Fibroblast of skin of left biceps (primary cell): ENCODE measurements at regions not wholly inside any gene's neighbourhood (a gene's known extent, or its start where the extent isn't known, plus 50 kb on each side); places are given as distances from the start of the nearest gene placed in this dataset.
A peak's percentile ranks its signal among the peaks of the same experiment; 100 is the strongest.
"Not testable (repeated sequence)": the region's sequence is repeated elsewhere in the genome, so short reads cannot be mapped to it uniquely, and the experiment has no call there.

ENCODE experiments used
- DNase-seq, 2 experiments: peaks; one replicate each; pipeline ENCODE4 v3.0.0-alpha.2; 2013; ENCODE audit warnings: low read depth in 2 of 2

DNA sequence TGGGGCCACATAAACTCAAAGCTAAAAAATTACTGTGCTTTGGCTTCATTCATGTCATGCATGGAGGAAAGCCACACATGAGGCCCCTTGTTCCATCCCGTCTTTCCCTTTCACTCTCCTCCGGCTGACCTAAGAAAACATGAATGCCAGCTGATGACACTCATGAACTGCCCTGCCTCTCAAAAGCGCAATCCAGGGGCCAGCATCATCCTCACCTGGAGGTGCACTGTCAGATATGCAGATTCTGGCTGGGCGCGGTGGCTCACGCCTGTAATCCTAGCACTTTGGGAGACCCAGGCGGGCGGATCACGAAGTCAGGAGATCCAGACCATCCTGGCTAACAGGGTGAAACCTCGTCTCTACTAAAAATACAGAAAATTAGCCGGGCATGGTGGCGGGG lies 116.1 kb upstream of the FOXN3 start:
- DNase-seq = no peak

GRCh38 chr14:89531661-89532335 lies 114.8 kb upstream of the FOXN3 start:
- no peak for DNase-seq

DNA sequence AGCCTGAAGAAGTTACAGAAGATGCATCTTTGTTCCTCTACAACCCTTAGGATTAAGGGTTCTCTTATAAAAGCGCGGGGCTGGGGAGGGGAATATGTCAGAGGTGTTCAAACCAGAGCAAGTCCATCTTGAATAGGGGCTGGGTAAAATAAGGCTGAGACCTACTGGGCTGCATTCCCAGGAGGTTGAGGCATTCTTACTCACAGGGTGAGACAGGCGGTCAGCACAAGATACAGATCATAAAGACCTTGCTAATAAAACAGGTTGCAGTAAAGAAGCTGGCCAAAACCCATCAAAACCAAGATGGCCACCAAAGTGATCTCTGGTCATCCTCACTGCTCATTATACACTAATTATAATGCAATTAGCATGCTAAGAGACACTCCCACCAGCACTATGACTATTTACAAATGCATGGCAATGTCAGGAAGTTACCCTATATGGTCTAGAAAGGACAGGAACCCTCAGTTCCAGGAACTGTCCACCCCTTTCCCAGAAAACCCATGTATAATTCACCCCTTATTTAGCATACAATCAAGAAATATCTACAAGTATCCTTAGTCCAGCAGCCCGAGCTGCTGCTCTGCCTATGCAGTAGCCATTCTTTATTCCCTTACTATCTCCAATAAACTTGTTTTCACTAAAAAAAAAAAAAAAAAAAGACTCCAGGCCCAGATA lies 108.1 kb upstream of the FOXN3 start:
- DNase-seq = no peak

- no peak for DNase-seq
Observed at GRCh38 chr14:89524412-89524811, 107.4 kb upstream of the FOXN3 start.

DNA sequence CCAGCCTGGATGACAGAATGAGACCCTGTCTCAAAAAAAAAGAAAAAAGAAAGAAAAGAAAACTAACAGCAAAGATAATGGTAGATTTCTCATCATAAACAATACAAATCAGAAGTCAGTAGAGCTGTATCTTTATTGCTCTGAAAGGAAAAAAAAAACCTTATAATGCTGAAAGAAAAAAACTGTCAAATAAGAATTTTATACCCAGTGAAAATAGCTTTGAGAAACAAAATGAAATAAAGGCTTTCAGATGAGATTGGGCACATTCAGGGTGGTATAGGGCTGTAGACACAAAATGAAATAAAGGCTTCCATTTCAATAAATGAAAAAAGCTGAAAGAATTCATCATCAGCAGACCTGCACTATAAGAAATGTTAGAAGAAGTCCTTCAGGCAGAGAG lies 105.0 kb upstream of the FOXN3 start:
- DNase-seq = no peak

GRCh38 chr14:89519040-89519439 lies 102.0 kb upstream of the FOXN3 start:
- DNase-seq = no peak

DNA sequence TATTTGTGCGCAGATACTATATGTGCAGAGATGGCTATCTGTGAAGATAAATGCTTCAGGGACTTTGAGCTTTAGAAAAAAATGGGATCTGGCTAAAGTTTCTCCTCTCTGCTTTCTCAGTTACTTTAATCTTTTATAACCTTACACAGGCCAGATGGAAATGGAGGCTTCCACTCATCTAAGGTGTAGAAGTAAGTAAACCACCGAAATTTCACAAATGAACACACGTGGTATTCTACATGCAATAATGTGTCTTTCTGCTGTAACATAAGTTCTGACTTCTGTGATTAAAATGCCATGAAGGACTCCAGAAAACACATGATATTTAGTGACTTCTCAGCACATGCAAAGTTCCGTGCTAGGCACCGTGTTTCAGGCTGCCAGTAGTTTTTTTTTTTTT lies 99.1 kb upstream of the FOXN3 start:
- DNase-seq = no peak

- no peak for DNase-seq
Observed at GRCh38 chr14:89514601-89515000, 97.6 kb upstream of the FOXN3 start.

- peak in 1 of 2 experiments; percentile 18 for DNase-seq
Observed at GRCh38 chr14:89509891-89510290, 92.9 kb upstream of the FOXN3 start.

- no peak for DNase-seq
Observed at GRCh38 chr14:89508863-89509262, 91.8 kb upstream of the FOXN3 start.

- DNase-seq = no peak
Observed at GRCh38 chr14:89507926-89508460, 91.0 kb upstream of the FOXN3 start.

GRCh38 chr14:89507521-89507920 lies 90.5 kb upstream of the FOXN3 start:
- DNase-seq = peak in 1 of 2 experiments; percentile 24

DNA sequence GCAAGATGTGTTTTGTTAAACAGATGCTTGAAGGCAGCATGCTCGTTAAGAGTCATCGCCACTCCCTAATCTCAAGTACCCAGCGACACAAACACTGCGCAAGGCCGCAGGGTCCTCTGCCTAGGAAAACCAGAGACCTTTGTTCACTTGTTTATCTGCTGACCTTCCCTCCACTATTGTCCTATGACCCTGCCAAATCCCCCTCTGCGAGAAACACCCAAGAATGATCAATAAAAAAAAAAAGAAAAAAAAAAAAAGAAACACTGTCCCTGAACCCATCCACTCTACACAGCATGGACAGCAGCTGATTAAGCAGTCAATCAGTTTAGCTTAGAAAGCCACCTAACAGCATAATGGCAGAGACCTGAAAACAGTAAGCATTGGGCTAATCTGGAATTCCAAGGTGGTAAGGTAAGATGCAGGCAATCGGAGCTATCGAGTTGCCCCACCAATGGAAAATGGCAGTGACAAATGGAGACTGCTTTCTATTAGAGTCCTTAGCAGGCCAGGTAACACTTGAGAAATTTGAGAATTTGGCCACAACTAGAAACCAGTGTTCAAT lies 89.9 kb upstream of the FOXN3 start:
- DNase-seq = not testable (repeated sequence)

GRCh38 chr14:89504602-89505313 lies 87.7 kb upstream of the FOXN3 start:
- DNase-seq = peak in 1 of 2 experiments; percentile 19

- DNase-seq = no peak
Observed at GRCh38 chr14:89504091-89504490, 87.1 kb upstream of the FOXN3 start.

DNA sequence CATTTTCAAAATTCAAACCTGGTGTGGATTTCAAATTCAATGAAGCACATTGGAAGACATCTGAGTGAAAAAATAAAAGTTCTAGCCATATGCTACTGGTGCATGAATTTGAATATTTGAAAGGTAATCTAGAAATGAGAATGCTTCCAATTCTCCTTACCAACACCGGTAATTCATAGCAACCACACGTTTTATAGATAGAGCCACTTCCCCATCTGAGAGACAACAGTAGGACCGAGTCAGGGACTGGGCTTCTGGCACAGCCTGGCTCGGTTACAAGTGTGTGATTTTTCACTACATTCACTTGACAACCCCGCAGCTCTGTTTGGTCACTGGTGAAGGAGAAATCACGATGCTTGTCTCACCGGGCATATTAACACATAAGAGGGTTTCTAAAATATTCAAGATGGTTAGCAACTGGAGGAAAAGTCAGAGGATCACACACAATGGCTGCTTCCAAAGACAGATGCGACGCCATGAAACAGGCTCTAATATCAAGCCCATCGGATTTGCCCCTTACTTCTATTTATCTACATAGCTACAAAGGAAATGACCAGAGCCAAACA lies 86.5 kb upstream of the FOXN3 start:
- DNase-seq = no peak

- no peak for DNase-seq
Observed at GRCh38 chr14:89502966-89503365, 85.9 kb upstream of the FOXN3 start.

GRCh38 chr14:89501381-89501780 lies 84.3 kb upstream of the FOXN3 start:
- DNase-seq = no peak

- no peak for DNase-seq
Observed at GRCh38 chr14:89500303-89500702, 83.3 kb upstream of the FOXN3 start.

GRCh38 chr14:89498878-89499277 lies 81.8 kb upstream of the FOXN3 start:
- no peak for DNase-seq

- no peak for DNase-seq
Observed at GRCh38 chr14:89495718-89496117, 78.7 kb upstream of the FOXN3 start.
